DMS153 (cell line): ENCODE measurements at regions not wholly inside any gene's neighbourhood (a gene's known extent, or its start where the extent isn't known, plus 50 kb on each side); places are given as distances from the start of the nearest gene placed in this dataset.

Experiments used
- DNase-seq: peaks from one replicate; lab custom pipeline; 2025; lab: John Stamatoyannopoulos, UW

GRCh38 chr3:94709249-94709902 lies 646.5 kb downstream of the NSUN3 start:
- DNase-seq = no peak

DNA sequence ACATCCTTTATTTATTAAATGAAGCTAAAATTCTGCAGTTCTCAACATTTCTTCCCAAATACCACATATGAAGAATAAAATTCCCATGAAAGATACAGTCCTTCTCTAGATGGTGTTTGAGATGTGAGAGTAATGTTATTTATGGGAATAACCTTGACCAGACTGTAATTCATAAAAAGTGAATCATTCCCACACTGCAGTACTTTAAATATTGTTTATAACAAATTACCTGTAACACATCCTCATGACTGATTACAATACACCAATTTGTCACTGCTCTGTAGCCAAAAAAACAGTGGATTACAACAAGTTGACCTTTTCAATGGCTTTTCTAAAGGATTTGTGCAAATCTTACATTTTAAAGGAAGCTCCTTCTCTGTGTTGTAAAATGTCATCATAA lies 651.3 kb downstream of the NSUN3 start:
- DNase-seq = no peak

DNA sequence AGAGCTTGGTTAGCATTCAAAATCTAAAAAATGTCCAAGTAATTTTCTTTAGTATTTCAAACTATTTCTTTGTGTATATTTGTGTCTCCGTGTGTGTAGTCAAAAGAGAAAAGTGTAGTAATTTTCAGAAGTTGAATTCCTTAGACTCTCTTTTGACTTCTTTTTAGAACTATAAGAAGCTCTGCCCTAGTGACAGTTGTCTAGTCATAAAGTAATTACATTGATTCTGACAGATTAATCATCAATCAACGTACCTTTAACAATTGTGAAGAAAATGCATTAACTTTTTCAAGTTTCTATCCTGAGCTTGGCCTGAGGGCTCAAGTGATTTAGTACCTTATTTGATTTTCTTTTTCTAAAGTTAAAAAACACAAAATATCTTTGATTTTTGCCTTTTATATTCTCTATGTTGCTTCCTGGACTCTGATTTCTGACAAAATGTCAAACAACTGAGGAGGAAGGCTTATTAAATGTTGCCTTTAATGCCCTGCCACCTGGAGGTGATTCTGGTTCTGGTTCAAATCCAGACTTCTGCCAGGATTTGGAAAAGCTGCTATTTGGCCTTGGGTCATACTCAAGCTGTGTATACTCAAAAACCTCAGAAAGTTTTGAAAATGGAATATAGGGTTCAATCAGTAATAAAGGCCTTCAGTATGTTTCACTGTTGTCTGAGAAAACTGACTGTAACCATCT lies 653.6 kb downstream of the NSUN3 start:
- DNase-seq = no peak

DNA sequence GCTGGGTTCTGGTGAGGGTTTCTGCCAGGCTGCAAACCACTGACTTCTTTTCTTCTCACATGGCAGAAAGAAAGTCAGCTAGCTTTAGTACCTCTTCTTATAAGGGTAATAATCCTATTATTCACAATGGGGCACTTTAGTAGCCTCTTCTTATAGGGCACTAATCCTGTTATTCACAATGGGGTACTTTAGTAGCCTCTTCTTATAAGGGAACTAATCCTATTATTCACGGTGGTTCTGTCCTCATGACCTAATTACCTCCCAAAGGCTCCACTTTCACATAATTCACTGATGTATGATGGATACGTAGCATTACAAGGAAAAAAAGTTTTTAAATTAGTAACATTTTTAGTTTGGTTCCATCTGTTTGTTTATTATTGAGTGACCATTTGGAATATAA lies 671.3 kb downstream of the NSUN3 start:
- no peak for DNase-seq

DNA sequence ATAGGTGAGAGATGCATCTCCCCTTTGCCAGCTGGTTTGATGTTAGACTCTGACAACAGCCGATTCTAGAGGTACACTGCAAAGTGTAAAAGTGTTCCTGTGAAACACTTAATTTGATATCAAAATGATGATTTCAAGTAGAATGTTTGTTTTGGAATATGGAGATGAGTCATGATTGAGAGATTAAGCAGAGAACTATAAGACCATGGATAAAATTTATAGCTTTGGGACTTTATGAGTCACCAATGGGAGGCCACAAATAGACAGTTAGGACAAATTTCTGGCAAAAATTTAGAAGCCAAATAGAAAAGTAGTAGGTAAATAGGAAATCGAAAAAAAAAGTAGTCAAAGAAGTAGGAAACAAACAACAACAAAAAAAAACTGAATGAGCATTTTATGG lies 672.5 kb downstream of the NSUN3 start:
- DNase-seq = no peak

DNA sequence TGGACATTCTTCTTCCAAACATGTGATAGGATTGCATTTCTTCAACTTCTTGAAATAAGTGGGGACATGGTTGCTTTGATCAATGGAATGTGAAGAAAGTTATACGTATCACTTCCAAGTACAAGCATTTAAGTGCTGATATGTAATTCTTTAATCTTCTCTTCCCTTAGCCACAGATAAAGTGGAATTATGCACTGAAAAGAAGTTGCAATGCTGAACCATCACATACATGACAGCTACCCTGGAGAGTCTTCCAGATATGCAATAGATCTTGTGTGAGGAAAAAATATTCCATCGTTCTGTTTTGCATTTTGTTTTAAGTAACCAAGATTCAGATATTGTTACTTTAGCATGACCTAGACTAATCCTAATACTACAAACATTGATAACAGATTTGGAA lies 674.3 kb downstream of the NSUN3 start:
- DNase-seq = no peak

- DNase-seq = no peak
Observed at GRCh38 chr3:94739420-94739819, 676.6 kb downstream of the NSUN3 start.

GRCh38 chr3:94758751-94759150 lies 695.9 kb downstream of the NSUN3 start:
- no peak for DNase-seq

- no peak for DNase-seq
Observed at GRCh38 chr3:94772402-94772801, 709.5 kb downstream of the NSUN3 start.

GRCh38 chr3:94775746-94776145 lies 712.9 kb downstream of the NSUN3 start:
- DNase-seq = no peak

DNA sequence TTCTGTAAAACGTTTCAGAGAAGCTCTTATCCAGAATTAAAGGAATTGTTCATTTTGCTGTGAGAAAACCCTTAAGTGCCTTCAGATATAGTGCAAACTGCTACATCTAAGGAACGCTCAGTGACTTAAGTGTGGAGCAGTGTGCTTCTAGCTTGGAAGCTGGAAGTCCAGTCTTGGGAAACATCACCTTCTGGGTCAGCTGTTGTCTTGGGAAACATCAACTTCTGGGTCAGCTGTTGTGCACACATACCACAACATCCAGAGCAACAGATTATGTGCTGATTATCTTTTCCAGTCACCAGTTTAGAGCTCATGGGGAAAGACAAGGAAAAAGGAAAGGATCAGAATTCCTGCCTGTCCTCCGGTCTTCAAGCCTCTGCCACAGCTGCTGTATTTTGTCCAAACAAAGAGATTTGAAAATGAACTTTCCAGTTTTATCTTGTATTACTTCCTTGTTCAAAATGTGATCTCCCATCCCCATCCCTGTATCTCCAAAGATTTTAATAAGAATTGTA lies 713.6 kb downstream of the NSUN3 start:
- DNase-seq = no peak

DNA sequence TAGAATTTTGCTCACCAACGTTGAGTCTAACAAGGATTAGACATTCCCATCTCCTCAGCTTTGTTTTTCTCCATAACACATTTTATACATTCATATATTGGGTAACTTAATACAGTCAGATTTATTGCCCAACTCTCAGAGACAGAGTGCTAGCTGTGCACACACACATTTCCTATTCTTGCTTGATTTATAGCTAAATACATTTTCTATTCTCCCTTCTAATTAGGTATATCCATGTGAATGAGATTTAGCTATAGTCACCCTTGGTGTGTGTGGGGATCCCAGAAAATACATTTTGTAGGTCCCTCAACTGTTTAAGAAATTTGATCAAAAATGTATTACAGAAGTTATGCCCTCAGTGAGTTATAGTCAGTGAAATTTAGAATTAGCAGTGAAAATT lies 715.4 kb downstream of the NSUN3 start:
- no peak for DNase-seq

- no peak for DNase-seq
Observed at GRCh38 chr3:94778814-94779494, 716.1 kb downstream of the NSUN3 start.

DNA sequence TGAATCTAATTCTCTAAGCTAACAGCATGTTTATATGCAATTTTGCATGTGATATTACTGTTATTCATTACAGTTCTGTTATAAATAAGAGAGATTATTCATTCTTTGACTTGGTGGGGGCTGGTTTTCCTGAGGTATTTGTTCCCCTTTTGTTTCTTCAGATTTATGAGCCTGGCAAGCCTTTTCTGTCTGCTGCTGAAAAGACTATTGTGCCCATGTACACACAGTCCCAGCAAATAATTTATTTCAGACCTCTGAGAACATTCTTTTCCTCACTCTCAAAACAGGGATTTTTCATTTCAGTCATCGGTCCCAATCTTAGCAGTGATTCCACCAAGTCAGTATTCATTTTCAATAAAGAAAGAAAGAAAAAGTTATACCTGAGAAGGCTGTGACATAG lies 716.8 kb downstream of the NSUN3 start:
- no peak for DNase-seq

DNA sequence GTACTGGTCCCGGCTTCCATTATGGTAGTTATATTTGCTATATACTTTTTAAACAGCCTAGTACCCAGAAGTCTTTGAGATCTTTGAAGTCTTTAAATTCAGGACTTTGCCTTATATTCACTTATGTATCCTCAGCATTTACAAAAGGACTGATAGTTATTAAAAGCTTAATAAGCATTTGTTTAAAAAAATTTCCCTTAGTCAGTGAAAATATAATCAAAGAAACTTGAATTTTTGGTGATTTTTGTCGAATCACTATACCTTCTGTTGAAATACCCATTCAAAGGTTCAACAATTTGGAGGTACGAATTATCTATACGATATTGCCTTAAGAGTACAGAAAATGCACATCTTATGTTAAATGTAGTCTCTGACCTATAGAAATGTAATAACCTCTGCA lies 721.4 kb downstream of the NSUN3 start:
- no peak for DNase-seq

GRCh38 chr3:94787066-94787465 lies 724.2 kb downstream of the NSUN3 start:
- no peak for DNase-seq

- no peak for DNase-seq
Observed at GRCh38 chr3:94787734-94788270, 724.9 kb downstream of the NSUN3 start.

DNA sequence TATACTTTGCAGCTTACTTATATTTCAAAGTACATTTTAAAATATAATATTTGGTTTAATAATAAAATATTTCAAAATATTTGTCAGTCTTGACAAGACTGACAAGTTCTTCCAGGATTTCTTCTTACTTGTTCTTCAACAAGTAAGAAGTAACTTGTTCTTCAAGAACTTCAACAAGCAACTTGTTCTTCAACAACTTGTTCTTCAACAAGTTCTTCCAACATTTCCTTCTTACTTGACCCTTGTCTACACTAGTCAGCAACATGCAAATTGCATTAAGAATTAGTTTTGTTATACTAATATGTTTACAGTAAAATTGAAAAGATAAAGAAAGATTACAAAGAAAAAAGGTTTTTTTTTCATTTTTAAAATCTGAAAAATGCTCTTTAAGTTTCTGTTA lies 731.7 kb downstream of the NSUN3 start:
- no peak for DNase-seq

- DNase-seq = no peak
Observed at GRCh38 chr3:94799420-94800060, 736.7 kb downstream of the NSUN3 start.

DNA sequence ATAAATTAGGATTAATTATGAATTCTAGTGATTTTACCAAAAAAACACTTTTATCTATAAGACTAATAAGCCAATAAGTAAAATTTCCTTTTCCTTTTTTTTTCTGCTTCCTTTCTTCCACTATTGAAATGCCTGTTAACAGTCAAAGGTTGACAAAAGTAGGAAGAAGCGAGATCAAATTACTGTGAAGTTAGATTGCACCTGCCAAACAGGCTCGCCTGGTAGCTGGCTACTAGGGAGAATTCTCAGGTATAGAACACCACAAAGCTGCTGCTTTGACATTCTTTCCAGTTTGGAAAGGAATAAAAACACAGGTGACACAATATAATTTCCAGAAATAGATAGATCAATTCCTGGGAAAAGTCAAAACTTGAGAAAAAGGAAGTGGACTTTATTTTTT lies 749.0 kb downstream of the NSUN3 start:
- no peak for DNase-seq

GRCh38 chr3:94821241-94821640 lies 758.4 kb downstream of the NSUN3 start:
- no peak for DNase-seq

- DNase-seq = no peak
Observed at GRCh38 chr3:94822298-94822697, 759.4 kb downstream of the NSUN3 start.
